Fibroblast of skin of back (primary cell): ENCODE measurements at regions not wholly inside any gene's neighbourhood (a gene's known extent, or its start where the extent isn't known, plus 50 kb on each side); places are given as distances from the start of the nearest gene placed in this dataset.
"Not testable (repeated sequence)": the region's sequence is repeated elsewhere in the genome, so short reads cannot be mapped to it uniquely, and the experiment has no call there.

Source experiments
- DNase-seq: peaks from one replicate; pipeline ENCODE4 v3.0.0-alpha.2; 2013

DNA sequence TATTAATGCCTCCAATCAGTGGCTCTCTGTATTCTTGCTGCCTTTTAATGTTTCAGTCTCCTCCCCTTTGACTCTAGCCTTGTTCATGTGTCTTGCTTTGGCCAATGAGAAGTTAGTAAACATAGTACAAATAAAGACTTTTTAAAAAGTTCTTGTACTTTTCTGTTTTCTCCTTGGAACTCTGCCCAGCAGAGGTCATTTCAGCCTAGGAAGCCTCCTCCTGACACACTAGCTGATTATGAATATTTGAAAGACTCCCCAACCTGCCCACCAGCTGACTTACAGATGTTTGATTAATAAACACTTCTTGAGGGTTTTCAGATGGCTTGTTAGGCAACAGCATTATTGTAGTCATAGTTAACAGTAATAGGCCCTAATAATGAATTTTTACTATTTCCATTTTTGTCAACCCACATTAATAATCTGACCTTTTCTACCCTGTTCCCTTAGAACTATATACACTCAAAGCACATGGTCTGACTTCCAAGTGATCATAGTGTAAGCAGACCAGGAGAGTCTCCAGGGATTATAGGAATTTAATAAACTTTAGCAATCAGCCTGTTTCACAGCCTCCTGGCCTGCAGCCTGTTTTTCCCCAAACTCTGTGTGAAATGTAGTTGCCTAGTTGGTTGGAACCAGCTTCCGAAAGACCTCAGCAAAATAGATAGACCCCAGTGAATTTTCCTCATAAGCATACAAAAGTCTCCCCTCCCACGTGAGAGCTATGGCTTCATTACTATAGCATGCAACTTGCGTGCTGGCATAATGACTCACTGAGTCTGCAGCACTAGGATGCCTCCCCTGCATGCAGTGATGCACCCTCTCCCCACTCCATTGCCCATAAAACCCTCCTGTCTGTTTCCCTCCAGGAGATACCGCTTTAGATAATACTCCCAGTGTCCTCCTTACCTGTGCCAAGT lies 670.7 kb upstream of the ZNF804A start:
- peak; percentile 81 for DNase-seq

GRCh38 chr2:183935005-183935404 lies 663.3 kb upstream of the ZNF804A start:
- no peak for DNase-seq

DNA sequence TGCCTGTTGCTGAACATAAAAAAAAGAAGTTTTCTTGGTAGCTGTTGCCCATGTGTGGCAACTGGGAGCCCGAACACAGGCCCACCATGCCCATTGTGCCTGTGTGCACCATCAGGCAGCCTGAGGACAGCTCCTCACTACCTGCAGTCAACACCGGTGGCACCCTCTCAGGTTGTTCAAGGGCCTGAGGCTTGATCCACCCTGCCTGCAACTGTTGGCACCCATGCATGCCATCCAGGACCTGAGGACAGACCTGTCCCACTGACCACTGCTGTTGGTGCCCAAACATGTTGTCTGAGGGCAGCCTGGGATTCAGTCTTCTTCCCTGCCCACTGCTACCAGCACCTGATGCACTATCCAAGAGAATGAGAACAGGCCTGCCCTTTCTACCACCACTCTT lies 661.1 kb upstream of the ZNF804A start:
- no peak for DNase-seq

- DNase-seq = no peak
Measured at GRCh38 chr2:183946193-183946592, 652.1 kb upstream of the ZNF804A start.

DNA sequence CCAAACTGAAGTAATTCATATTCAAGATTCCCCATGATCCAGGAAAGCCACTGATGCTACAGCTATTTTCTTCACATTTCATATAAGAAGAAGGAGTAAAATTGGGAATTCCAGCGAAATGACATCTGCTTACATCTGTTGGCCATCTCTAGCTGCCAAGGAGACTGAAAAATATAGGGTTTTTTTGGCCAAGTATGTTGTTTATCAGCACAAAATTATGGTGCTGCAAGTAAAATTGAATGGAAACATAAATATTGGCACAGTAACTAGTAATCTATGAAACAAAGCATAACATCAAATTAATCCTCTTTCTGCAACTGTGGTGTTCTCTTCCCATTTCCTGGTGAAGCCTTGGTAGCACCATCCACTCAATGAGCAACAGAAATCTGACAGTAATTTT lies 649.5 kb upstream of the ZNF804A start:
- DNase-seq = no peak

GRCh38 chr2:183950673-183951072 lies 647.7 kb upstream of the ZNF804A start:
- DNase-seq = no peak

DNA sequence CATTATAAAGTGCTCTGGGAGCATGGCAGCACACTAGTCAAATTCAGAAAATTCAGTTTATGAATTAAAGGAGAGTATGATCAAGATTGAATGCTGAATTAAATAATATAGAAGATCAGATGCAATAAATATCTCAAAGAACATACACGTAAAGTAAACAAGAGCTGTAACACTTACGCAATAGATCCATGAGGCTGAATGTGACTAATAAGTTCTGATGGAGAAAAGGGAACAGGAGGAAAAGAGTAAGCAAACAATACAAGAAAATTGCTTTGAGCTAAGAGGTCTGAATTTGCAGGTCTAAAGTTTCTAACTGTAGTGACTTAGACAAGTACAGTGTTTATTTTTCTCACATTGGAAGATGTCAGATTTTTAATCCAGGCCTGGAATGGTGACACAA lies 646.7 kb upstream of the ZNF804A start:
- DNase-seq = no peak

DNA sequence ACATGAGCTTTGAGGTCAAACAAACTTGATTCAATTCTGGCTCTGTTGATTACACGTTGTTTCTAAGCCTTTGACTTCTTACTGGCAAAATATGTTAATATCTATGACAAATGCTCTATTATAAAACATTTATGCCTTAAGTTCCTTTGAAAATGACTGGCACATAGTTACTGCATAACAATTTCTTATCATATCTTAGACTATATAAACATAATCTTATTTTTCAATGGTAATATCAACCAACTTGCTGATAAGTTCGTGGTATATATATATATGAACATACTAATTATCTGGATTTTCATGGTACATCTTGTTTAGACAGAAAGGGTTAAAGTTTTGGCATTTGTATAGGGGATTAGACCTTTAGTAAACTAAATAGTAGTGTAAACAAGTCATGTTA lies 645.6 kb upstream of the ZNF804A start:
- no peak for DNase-seq

- DNase-seq = no peak
Measured at GRCh38 chr2:183963609-183964008, 634.7 kb upstream of the ZNF804A start.

DNA sequence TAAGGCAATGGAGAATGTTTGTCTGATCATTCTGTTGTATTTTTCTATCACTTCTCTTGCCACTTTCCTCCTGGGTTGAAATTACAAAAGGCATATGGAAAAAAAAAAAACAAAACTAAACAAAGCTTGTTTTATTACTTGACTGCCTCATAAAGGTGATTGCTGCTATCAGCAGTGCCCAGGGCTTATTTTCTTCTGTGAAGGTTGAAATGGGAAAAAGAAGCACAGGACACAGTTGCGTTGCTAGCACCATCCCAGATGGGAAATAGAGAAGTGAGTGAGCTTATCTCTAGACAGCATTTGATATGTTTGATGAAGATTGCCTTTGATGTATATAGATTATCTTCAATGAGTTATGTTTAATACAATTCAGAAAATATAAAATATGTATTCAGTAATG lies 633.8 kb upstream of the ZNF804A start:
- DNase-seq = no peak

- no peak for DNase-seq
Measured at GRCh38 chr2:183967756-183968155, 630.6 kb upstream of the ZNF804A start.

DNA sequence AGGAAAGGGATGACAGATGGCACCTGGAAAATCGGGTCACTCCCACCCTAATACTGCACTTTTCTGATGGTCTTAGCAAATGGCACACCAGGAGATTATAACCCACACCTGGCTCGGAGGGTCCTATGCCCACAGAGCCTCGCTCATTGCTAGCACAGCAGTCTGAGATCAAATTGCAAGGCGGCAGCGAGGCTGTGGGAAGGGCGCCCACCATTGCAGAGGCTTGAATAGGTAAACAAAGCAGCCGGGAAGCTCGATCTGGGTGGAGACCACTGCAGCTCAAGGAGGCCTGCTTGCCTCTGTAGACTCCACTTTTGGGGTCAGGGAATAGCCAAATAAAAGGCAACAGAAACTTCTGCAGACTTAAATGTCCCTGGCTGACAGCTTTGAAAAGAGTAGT lies 622.7 kb upstream of the ZNF804A start:
- not testable (repeated sequence) for DNase-seq

- DNase-seq = no peak
Measured at GRCh38 chr2:183984871-183985270, 613.5 kb upstream of the ZNF804A start.

DNA sequence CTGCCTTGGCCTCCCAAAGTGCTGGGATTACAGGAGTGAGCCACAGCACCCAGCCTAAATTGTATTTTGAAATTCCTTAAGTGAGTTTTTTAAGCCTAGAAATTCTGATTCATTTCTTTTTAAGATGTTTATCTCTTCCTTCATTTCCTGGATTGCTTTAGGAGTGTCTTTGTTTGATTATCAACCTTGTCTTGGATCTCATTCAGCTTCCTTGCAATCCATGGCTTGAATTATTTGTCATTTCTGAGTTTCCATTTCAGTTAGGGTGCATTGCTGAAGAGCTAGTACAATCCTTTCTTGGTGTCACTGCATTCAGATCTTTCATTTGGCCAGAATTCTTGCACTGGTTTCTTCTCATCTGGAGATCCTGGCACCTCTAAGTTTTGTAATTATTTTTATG lies 606.4 kb upstream of the ZNF804A start:
- no peak for DNase-seq

DNA sequence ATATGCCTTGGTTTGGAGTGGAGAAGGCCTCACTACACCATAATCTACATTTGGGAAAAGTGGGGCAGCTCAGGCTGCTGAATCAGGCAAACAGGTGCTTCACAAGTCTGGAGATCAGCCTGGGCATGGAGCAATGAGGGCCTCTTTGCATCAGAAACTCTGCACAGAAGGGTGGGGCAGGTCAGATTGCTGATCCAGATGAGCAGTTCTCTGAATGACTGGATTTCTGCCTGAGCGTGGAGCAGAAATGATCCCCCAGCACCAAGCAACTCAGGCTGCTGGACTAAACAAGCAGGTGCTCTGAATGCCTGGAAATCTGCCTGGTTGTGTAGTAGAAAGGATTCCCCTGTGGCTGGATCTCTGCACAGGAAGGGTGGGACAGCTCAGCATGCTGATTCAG lies 605.3 kb upstream of the ZNF804A start:
- no peak for DNase-seq

GRCh38 chr2:183995632-183996031 lies 602.7 kb upstream of the ZNF804A start:
- DNase-seq = peak; percentile 28

- no peak for DNase-seq
Measured at GRCh38 chr2:183996825-183997793, 601.2 kb upstream of the ZNF804A start.

GRCh38 chr2:183998041-183998796 lies 600.1 kb upstream of the ZNF804A start:
- no peak for DNase-seq

GRCh38 chr2:183998797-183999190 lies 599.5 kb upstream of the ZNF804A start:
- no peak for DNase-seq

- peak; percentile 2 for DNase-seq
Measured at GRCh38 chr2:184004289-184004947, 593.9 kb upstream of the ZNF804A start.

GRCh38 chr2:184004948-184005672 lies 593.2 kb upstream of the ZNF804A start:
- peak; percentile 1 for DNase-seq
